ENCODE measurements at regions not wholly inside any gene's neighbourhood (a gene's known extent, or its start where the extent isn't known, plus 50 kb on each side); places are given as distances from the start of the nearest gene placed in this dataset.

DNA sequence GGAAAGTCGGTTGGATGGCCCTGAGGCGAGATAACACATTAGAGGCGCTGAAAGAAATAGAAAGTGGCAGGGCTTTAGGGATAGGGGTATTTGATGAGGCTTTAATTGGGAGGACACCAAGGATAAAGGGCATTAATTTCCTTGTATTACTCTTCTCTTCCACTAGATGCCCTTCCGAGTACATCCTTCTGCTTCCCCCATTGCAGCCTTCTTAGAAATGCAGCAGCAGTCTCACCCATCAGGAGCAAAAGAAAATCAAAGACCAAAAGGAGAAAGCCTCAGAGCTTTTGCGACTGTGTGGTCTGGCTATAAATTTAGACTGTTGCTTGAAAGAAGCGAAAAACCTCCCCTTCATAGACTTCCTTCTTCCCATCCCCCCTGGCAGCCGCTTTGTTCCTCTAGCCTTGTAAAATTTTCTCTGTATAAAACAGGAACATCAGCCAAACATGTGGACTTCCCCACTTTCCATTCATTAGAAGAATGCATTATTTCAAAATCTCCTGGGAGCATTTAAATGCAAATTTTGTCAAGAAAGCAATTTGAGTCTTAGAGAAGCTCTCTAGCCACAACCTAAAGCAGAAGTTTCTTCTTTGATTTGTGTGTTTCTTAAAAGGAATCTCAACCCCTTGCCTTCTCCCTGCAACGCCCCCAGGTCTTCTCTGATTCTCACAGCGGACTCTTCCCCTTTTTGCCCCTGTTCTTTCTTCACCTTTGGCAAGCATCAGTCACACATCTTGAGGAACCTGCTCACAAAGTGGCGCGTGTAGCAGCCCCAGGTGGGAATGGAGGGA, 76.6 kb downstream of the NDUFS5 start:
- ATAC-seq, result peak; percentile 43

DNA sequence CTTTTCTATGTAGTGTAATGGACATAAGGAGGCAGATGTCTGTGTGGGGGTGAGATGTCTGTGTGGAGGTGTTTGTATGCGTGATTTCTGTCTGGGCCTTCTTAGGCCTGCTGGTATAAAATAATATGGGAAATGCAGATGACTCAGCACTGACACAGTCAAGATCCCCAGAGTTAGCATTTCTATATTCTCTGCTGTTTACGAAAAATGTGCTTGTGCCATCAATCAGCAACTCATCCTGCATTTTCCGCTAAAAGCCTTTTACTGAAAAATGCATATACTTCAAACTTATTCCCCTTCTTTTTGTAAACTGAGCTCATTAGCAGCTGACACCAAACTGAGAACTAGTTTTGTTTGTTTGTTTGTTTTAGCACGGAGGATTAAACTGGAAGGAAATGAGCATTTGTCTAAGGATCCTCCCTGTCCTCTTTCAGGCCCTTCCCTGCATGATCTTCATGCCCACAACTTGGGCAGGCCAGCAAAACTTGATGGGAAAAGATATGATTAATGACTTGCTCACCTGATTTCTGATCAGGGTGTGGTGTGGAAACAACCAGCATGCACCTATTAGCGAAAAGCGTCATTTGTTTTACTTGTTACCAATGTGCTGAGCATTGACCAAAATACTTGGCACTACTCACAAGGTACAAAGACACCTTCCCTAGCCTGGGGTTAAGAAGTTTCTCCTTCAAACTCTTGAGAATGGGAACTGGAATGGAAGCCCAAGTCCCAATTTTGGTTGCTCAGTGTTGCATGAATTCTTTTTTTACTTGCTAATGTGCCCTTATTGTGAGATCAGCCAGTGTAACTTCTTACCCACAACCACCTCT, 77.4 kb downstream of the NDUFS5 start:
- no peak for ATAC-seq
- Histone ChIP-seq H3K9me3 (no peaks in the 10 kb centered on the region), H3K4me1 (peaks cover 43% of the 10 kb centered on the region), H3K27ac (peak overlapping the region; percentile 4), H3K27me3 (no peaks in the 10 kb centered on the region), H3K36me3 (no peaks in the 10 kb centered on the region), H3K4me3 (no peak overlapping the region)
- DNase-seq, result no peak
- intact Hi-C loops (cut with DNase I), result loop anchor here (10.0 kb wide), 1 partner anchor 81 kb away; no protein-coding TSS in a partner anchor
- TF ChIP-seq, protein P1, sequence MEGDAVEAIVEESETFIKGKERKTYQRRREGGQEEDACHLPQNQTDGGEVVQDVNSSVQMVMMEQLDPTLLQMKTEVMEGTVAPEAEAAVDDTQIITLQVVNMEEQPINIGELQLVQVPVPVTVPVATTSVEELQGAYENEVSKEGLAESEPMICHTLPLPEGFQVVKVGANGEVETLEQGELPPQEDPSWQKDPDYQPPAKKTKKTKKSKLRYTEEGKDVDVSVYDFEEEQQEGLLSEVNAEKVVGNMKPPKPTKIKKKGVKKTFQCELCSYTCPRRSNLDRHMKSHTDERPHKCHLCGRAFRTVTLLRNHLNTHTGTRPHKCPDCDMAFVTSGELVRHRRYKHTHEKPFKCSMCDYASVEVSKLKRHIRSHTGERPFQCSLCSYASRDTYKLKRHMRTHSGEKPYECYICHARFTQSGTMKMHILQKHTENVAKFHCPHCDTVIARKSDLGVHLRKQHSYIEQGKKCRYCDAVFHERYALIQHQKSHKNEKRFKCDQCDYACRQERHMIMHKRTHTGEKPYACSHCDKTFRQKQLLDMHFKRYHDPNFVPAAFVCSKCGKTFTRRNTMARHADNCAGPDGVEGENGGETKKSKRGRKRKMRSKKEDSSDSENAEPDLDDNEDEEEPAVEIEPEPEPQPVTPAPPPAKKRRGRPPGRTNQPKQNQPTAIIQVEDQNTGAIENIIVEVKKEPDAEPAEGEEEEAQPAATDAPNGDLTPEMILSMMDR (IDR thresholded peaks at IDR 0.05), result no peak

More for the DNA sequence above, 76.6 kb downstream of the NDUFS5 start:
- TF ChIP-seq, protein P1 (IDR thresholded peaks at IDR 0.05), result peak; percentile 70
- H3K36me3 ChIP-seq, result no peaks in the 10 kb centered on the region
- no peaks in the 10 kb centered on the region for H3K9me3 ChIP-seq
- no peaks in the 10 kb centered on the region for H3K27me3 ChIP-seq
- H3K27ac ChIP-seq, result no peak overlapping the region
- no peak for DNase-seq
- intact Hi-C loops (cut with DNase I), result loop anchor here (10.0 kb wide), 1 partner anchor 82 kb away; no protein-coding TSS in a partner anchor
- no peak overlapping the region for H3K4me3 ChIP-seq
- H3K4me1 ChIP-seq, result peaks cover 36% of the 10 kb centered on the region

DNA sequence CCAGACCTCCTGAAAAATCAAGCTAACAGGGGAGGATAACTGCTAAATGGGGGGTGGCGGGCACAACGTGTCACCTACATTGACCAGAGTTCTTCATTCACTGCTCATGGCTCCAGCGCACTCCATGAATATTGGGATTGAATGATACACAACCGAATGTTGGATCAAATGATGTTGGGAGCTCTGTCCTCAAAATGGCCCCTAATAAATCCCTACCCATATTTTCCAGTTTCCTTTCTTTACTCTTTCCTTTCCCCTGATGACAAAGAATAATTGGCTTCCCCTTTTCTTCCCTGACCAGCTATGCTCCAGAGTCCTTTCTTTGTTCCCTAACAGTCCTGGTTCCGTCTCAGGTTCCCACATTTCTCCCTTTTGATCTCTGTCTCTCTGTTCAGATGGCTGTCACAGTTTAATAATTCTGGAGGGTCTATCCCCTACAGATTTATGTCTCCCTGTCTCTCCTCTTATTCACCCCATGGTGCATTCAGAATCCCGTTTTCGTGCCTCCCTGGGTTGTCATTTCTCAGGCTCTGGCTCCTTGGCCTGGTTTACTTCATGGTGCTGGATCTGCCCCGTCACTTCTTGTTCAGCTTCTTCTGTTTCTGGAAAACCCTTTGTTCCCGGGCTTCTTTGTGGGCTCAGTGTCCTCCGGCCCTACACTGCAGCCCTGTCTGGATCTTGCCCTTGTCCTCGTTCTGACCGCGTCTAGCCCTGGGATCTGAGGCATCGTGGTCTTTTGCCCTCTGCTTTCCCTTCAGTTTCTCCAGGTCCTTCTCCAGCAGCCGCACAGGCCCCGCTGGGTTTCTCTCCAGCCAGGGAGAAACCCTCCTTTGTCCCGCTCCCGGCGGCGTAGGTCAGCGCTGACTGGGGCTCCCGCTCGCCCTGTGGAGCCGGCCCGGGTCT, 78.3 kb downstream of the NDUFS5 start:
- peak overlapping the region; percentile 87 for H3K27ac ChIP-seq
- peak overlapping the region; percentile 73 for H3K4me3 ChIP-seq
- DNase-seq (no peak), ATAC-seq (peak; percentile 40)
- H3K36me3 ChIP-seq, result no peaks in the 10 kb centered on the region
- TF ChIP-seq, protein P1 (IDR thresholded peaks at IDR 0.05), result no peak
- peaks cover 51% of the 10 kb centered on the region for H3K4me1 ChIP-seq
- no peaks in the 10 kb centered on the region for H3K27me3 ChIP-seq
- intact Hi-C loops (cut with DNase I), result loop anchor here (10.0 kb wide), 1 partner anchor 80 kb away; no protein-coding TSS in a partner anchor
- H3K9me3 ChIP-seq, result no peaks in the 10 kb centered on the region

DNA sequence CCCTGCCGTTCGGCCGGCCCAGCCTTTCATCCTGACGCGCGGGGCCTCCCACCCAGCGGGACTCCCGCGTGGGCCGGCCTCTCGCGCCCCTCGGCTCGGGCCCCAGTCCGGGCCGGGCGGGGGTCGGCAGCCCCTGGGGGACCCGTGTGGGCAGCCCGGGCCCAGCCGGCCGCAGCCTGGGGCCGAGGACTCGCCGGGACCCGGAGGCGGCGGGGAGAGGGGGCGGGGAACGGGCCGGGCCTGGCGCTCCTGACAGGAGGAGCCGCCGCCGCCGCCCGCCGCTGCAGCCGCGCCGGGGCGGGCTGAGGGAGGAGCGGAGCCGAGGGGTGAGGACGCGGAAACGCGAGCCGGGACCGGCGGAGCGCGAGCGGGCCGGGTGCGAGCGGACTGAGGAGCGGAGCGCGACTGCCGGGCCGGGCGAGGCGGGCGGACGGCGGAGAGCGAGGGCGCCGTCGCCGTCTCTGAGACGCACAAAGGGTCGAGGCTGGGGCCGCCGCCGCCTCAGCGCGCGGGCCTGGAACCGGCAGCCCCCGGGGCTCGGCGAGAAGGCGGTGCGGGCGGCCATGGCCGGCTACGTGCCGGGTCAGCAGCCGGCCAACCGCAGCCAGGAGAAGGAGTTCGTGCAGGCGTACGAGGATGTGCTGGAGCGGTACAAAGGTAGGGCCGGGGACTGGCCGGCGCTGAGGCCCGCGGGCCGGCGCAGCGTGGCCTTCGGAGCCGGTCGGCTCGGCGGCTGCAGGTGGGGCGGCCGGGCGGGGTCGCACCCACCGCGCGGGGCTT, 79.1 kb downstream of the NDUFS5 start:
- no peaks in the 10 kb centered on the region for H3K27me3 ChIP-seq
- DNase-seq, result peak; percentile 93
- peak; percentile 92 for ATAC-seq
- H3K27ac ChIP-seq, result peak overlapping the region; percentile 87
- intact Hi-C loops (cut with DNase I), result loop anchor here (10.0 kb wide), 1 partner anchor 80 kb away; no protein-coding TSS in a partner anchor
- peaks cover 58% of the 10 kb centered on the region for H3K4me1 ChIP-seq
- H3K4me3 ChIP-seq, result peak overlapping the region; percentile 73
- H3K9me3 ChIP-seq, result no peaks in the 10 kb centered on the region
- TF ChIP-seq, protein P1 (IDR thresholded peaks at IDR 0.05), result no peak
- H3K36me3 ChIP-seq, result no peaks in the 10 kb centered on the region

All from upper lobe of right lung (tissue), 1 donor.